CD4-positive, alpha-beta T cell treated with Interleukin-12 subunit alpha and Interleukin-12 subunit beta, for 1 hour (primary cell): ENCODE measurements at regions not wholly inside any gene's neighbourhood (a gene's known extent, or its start where the extent isn't known, plus 50 kb on each side); places are given as distances from the start of the nearest gene placed in this dataset.

Experiments used
- DNase-seq: peaks from one replicate; pipeline ENCODE4 v3.0.0-alpha.2; 2020

DNA sequence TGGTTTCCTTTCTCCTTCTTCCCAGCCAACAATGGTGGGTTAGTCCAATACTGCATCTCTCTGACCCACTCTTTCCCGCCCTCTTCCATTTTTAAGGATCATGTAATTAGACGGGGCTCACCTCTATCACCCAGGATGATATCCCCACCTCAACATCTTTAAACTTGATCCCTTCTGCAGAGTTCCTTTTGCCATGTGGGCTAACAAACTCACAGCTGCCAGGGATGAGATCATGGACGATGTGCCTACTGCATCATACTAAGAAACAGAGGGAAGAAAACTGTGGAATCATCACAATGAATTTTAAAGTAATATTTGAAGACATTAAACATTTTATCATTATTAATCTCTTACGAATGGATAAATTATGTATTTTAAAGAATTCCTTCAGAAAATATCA lies 183.5 kb downstream of the RDH14 start:
- no peak for DNase-seq

DNA sequence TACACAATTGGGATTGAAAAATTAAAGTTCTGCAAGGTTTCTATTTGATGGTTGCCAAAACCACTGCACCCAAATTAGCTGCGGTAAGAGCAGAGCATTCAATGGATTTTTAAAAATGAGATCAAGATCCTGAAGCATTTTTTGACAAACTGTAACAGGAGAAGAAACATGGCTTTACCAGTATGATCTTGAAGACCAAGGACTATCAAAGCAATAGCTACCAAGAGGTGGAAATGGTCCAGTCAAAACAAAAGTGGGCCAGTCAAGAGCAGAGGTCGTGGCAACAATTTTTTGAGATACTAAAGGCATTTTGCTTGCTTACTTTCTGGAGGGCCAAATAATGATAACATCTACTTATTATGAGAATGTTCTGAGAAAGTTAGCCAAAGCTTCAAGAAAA lies 186.8 kb downstream of the RDH14 start:
- DNase-seq: no peak

DNA sequence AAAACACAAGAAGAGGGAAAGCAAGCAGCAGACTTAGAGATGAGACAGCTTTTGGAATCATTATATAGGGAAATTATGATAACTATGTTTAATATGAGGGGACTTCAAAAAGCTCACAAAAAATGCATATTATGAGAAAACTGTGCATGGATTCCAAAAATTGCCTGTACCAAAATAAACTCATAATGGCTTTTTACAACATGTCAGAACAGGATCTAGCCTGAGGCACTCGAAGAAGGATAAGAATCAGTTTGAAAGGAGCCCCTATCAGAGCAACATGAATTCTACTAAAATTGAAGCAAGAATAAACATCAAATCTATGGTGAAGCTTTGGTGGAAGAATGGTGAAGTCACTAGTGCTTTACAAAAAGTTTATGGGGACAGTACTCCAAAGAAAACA lies 187.4 kb downstream of the RDH14 start:
- no peak for DNase-seq

DNA sequence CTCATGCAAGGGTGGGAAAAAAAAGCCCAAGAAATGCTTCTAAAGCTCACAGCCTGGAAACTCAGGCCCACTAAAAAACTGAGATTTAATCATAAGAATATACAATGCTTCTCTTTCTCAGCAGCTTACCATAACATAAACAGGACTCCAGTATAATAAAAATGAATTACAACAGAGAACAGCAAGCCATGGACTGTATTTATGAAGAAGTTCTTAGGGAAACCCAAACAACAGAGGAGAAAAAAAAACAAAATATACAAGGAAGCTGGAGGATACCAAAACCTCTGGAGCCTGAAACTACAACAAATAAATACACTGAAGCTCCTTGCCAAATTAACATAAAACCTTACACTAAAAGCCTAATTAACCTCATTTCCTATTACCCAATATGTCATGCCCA lies 187.8 kb downstream of the RDH14 start:
- DNase-seq: no peak

DNA sequence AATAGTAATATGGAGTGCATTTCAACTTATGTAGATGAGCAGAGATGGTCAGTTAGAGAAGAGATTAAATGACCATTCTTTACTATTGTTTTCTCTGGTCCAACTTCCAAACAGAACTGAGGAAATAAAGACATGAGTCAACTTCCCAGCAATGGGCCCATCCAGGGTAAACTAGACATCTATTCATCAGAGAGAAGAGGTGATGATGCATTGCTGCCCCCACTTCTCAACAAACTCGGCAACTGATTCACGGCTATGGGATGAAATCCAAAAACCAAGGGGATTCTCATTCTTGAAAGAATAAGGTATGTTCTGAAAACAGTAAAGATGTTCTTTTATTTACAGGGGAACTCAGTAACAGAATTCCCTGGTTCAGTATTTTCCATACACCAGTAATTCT lies 190.7 kb downstream of the RDH14 start:
- DNase-seq: no peak

DNA sequence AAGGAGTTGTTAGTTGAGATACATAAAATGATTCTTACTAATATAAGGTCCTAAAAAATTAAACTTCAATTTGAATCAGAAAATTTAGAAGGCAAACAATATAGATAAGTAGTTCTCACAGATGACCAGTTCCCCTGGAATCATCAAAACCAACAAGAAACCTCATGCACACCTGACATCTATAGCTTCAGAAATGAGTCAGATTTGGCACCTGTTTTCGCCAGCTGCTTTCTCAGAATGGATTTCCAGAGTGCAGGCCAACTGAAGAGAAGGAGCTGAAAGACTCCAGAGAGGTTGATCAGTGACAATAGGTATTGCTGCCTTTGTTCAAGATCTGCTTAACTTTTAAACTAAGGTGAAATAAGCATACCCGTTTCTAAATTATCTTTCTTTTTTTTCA lies 192.4 kb downstream of the RDH14 start:
- no peak for DNase-seq

DNA sequence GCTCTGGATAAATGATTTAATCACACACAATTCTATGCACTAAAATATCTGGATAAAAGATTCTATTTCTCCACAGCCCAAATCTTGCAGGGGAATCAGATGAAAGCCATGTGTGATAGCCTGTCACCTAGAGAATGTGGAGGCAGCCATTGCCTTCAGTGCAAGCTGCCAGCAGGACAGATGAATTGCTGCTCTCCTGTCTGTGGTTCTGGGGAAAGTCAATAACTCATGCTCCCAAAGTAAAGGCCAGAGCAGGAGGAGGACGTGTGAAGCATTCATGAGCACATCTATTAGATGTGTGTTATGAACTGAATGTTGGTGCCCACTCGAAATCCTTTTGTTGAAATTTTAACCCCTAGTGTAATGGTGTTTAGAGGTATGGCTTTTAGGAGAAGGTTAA lies 195.1 kb downstream of the RDH14 start:
- DNase-seq: no peak

DNA sequence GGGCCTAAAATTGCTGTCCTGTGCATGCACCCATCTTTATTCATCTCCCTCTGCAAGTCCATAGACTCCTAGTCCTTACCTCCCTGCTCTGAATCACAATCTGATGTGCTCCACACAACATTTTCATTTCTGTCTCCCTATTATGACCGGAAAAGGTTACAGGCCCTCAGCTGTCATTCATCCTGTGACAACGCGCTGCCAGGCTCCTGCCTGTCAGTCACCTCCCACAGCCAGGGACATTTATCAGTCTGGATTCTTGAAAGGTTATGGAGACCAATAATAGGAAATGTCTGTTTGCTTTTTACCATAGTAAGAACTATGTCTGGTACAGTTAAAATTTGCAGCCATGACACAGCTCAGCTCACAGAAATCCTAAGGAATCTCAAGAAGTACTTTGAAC lies 197.1 kb downstream of the RDH14 start:
- DNase-seq: no peak

DNA sequence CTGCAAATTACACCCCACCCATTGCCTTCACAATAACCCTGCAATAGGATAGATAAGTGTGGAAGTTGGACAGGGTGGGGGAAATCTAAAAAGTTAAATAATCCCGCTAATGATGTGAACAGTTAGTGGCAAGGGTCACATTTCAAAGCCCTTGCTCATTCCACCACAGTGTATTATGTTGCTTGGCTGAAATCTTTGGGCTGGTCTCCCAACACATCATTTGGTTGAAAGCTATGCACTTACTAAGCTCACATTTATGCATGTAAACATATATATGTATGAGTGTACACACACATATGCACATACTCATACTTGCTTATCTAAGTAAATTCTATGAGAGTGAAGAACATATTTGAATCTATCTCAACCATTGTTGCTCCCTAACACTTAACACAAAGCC lies 197.8 kb downstream of the RDH14 start:
- DNase-seq: no peak

DNA sequence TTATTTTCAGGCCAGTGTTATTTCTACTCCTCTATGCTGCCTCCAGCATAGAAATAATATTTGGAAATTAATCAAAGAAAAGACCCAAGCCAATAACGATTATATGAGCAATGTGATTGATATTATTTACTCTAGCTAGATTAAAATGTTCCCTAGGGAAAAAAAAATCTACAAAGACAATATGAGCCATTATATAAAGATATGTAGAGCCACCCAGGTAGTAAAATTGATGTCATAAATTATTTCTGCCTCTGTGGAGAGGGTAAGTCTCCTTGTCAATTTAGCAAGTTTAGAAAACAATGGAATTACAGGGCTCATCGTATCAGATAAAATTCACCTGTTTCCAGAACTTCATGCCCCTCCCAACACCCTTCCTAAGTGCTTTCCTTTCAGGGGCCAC lies 202.9 kb downstream of the RDH14 start:
- no peak for DNase-seq

DNA sequence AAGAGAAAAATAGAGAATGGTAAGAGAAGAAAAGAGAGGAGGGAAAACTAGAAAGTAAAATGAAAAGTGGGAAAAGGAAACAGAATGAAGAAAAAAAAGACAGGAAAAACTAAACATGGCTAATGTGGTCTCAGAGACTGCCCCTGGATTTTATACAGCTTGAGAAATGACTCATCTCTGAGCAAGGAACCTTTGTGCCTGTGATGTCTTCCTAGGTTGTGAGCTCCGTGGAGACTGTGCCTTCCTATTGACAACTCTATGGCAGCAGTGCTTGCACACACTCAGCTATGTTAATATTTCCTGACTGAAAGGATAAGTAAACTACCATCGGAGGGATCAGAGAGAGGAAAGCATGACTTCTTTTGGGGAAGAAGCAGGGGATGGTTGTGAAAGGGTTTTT lies 203.8 kb downstream of the RDH14 start:
- no peak for DNase-seq

DNA sequence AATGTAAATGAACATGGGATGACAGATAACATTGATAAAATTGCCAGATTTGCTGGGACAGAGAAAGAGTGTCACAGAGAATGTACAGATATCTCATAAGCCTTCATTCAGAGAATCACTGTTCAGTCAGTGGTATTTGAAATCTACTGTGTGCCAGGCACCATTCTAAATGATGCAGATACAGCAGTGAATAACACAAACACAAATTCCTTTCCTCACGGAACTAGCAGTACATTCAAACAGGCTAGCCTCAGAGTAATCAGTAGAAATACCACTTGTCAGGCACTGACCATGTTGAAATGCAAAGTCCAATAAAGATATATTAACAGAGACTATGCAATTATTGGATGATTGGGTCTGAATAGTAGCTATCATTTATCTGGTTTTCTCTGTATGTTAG lies 211.0 kb downstream of the RDH14 start:
- no peak for DNase-seq

DNA sequence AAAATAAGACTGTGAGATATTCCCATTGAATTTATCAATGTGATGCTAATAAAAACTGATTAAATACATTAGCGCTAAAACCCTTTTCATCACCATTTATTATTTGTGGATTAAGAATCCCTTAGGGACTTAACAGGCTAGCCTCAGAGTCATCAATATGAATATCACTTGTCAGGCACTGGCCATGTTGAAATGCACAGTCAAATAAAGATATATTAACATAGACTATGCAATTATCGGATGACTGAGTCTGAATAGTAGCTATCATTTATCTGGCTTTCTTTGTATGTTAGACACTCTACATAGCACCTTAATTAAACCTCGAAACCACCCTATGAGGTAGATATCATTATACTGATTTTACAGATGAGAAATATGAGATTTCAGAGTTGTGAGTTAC lies 213.6 kb downstream of the RDH14 start:
- DNase-seq: no peak

DNA sequence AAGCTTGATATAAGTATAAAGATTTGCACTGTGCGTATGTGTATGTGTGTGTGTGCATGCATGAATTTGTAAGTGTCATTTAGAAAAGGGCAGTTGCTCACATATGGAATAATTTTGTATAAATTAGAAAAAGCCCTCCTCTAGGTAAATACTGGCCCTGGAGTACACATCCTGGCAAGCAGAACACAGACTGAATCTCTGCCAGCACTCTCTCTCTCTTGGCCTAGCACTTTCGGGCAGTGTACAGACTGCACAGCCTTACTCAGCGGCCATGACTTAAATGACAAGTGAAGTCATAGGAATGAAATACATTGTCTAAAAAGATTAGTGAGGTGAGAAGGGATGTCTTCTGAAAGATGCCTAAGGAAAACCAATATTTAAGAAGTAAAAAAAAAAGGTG lies 214.1 kb downstream of the RDH14 start:
- DNase-seq: no peak

DNA sequence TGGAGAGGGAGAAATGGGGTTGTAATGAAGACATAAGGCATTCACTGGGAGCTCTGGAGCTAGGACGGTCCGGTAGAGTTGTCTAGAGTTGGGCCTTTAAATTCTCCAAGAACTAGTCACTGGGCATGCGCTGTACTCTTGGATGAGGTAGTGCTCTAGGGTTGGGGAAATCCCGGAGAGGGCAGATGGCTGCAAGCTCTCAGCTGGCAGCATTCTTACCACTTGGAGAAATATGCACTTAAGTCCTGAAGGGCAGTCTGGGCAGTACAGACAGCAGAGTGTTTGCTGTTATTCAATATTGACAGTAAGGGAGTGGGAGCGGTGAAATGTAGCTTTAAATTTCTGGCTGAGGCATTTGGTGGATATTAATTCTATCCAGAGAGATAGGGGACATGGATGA lies 214.6 kb downstream of the RDH14 start:
- DNase-seq: no peak

DNA sequence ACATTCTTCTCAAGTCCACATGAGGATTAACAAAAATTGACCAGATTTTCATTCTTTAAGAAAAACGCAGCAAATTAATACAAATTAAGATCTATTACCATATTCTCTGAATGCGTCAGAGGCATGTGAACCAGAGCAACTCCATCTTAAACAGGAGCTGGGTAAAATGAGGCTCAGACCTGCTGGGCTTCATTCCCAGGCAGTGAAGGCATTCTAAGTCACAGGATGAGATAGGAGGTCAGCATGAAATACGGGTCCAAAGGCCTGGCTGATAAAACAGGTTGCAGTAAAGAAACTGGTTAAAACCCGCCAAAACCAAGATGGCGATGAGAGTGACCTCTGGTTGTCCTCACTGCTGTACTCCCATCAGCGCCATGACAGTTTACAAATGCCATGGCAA lies 217.6 kb downstream of the RDH14 start:
- DNase-seq: no peak

DNA sequence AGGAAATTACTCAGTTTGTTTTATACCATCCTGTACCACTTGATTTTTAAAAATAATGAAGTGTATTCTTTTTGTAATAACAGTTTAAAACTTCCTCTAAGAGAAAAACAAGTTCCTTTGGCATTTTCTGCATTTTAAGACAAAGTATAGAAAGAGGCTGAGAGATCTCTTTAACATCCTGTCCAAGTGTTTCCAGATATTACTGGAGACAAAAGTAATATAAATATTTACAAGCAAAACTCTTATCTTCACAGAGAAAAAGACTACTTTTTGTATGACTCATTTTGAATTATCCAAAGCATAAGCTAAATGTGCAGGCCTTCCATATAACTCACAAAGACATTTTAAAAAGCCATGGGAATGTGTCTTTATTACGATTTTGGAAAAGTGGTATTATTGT lies 221.1 kb downstream of the RDH14 start:
- DNase-seq: no peak

DNA sequence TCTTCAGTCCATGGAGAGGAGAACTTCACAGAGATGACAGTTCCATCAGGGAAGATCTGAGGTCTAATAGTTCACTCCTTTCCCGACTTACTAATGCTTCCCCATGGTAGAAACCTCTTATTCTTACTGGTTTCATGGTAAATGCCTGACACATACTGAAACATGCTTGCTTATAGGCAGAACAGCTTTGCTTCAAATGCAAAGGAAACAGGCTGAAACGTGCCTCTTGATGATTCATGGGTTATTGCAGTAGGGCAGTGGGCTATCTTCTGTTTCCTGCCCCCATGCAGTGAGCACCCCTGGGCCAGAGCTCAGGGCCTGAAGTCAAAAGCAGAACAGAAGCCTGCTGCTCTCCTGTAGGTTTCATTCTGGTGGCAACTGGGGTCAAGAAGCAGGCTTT lies 223.5 kb downstream of the RDH14 start:
- no peak for DNase-seq

DNA sequence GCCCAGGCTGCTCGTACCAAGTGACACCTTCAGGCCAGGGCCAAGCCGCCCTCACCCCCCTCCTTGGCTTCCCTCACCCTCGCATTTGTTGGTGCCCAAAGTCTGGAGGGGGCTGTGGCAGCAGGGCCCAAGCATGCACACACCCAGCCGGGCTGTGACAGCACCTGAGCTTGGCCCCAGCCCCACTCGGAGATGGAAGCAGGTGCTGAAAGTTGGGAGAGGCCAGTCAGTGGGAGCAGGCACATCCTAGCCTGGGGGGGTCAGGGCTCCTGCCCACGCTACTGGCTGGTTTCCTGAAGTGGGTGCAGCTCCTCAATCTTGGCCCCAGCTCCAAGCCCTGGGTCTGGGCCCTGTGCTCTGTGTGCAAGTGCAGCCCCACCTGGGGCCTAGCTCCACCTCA lies 228.0 kb downstream of the RDH14 start:
- DNase-seq: no peak

DNA sequence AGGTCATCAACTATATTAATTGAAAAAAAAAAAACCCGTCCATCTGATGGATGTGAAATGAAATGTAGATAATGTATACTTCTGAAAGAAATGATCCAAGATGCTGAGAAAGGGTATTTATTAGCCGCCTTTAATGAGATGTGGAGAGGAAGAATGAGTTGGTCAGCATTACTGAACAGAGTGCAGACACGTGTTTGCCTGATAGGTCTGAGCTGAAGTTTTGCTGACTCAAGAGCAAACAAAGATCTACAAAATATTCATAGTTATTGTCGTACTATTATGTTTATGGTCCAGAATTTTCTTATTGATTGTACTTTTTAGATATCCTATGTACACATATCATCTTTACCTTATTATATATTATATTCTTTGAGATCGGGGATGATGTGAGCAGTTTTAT lies 235.3 kb downstream of the RDH14 start:
- no peak for DNase-seq

DNA sequence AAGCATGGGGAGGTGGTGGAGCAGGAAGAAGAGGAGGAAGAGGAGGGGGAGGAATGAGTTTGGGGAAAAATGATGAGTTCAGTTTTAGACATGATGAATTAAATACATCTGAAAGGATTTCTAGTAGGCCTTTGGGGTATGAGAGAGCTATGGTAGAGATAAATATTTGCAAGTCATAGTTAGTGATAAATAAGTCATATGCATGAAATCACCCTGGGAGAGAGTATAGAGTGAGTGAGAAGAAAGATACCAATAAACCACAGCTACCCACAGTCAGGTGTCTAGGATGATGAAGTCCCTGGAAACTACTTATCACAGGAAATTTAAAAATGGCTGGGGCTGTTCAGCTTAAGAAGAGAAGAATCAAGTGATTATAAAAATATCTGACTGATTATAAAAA lies 240.5 kb downstream of the RDH14 start:
- DNase-seq: no peak

DNA sequence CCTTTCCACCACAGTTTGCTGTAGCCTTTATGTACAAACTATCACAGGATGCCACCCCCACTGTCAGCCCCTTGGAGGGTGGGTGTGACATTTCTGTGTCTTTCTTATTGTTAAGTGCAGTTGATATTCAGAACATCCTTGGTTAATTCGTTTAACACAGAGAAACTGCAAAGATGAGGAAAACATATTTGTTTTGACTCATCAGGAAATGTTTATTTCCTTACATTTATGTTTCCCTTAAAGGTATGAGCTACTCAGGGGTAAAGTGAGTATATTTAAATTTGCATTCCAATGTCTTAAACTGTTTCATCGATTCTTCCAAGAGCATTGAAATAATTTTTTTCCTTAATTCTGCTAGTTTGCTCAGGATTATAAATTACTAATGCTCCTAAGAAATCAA lies 243.4 kb downstream of the RDH14 start:
- no peak for DNase-seq

DNA sequence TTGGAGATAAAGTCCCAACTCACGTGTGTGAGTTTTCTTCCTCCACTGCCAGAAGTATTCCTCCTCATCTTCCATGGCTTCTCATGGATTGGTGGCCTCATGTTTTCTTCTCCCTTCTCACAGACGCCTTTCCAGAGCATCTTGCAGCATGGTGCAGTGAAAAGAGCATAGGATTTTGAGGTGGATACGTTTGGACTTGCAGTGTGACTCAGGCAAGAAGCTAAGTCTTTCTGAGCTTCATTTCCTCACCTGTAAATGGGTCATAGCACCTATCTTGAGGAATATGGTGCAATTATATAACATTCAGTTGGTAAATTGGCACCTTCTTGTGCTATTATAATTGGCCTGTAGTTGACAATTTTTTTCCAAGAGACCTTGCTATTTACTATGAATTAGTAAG lies 247.6 kb downstream of the RDH14 start:
- DNase-seq: no peak

DNA sequence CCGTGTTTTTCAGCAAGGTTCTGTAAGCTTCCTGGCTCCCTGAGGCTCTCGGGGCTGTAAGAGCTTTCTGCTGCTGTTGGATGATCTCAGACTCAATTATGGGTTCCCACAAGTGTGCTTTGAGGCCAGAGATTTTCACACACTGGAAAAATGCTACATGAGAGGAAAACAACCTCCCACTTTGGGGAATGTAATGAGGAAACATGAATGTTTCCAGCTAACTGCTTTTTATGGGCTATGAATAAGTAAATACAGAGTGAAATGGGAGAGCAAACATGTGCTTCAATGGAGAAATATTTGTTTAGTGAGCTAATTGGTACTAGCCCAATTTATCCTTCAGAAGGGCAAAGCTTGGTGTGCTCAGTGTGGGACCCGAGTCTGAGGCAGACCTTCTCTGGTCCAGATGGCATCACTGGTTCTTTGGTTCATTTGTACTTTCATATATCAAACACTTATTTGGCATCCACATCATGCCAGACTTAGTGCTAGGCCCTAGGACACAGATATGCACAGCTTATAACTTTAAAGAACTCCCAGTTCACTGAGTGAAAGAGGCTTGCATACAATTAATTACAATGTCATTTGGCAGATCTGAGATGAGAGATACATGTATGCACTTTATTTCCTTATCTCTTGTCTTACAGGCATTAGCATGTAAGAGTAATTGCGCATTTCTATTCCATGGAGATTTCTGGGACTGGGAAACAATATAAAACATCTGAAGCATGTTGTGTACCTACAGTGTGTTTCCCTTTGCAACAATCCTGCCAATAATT lies 248.8 kb downstream of the RDH14 start:
- no peak for DNase-seq

DNA sequence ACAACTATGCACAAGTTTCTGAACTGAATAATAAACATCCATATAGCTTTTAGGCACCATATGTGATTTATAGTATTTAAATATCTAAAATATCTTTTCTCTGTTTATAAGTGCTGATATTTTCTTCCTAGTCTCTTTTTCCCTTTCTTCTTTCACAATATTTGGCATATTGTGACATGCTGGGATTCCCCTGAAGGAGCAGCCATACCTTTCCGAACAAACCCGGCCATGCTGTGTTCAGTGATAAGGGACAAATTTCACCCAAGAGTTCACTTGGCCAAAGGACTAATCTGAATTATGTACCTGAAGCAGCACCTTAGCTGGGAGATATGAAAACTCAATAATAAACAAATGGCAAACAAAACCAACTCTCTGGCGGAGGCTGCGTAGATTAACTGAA lies 250.8 kb downstream of the RDH14 start:
- no peak for DNase-seq

DNA sequence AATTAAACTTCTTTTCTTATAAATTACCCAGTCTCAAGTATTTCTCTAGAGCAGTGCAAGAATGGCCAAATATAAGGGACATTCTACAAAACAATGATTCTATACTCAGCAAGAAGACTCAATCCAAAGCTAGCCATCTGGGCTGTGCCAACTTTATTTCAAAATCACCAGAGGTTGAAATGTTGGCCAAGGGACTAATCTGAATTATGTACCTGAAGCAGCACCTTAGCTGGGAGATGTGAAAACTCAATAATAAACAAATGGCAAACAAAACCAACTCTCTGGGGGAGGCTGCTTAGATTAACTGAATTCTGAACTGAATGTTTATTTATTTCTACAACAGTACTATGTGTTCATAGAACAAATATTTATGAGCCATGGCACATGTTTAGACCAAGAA lies 251.3 kb downstream of the RDH14 start:
- DNase-seq: no peak
